ENCODE measurements at regions not wholly inside any gene's neighbourhood (a gene's known extent, or its start where the extent isn't known, plus 50 kb on each side); places are given as distances from the start of the nearest gene placed in this dataset.

DNA sequence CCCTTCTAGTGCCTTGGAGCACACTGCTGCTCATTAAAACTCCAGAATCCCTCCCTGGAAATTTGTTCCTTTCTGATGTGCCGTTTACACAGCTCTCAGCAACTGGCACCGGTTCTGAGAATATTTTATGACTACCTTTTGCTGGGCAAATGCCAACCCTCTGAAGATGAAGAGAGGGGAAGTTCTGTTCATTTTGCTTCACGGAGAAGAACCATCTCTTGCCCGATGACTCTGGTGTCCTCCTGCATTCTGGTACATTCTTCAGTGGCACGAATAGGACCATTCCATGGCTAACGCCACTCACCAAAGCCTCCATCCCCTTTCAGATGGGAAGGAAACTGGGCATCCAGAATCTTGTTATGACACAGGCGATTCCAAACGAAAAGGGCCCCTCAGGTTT lies 96.2 kb upstream of the SIM2 start:
- TF ChIP-seq, protein P1, sequence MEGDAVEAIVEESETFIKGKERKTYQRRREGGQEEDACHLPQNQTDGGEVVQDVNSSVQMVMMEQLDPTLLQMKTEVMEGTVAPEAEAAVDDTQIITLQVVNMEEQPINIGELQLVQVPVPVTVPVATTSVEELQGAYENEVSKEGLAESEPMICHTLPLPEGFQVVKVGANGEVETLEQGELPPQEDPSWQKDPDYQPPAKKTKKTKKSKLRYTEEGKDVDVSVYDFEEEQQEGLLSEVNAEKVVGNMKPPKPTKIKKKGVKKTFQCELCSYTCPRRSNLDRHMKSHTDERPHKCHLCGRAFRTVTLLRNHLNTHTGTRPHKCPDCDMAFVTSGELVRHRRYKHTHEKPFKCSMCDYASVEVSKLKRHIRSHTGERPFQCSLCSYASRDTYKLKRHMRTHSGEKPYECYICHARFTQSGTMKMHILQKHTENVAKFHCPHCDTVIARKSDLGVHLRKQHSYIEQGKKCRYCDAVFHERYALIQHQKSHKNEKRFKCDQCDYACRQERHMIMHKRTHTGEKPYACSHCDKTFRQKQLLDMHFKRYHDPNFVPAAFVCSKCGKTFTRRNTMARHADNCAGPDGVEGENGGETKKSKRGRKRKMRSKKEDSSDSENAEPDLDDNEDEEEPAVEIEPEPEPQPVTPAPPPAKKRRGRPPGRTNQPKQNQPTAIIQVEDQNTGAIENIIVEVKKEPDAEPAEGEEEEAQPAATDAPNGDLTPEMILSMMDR (IDR thresholded peaks at IDR 0.05; ENCODE audit: low read depth, low read length, missing input control), result no peak
- no peak for TF ChIP-seq RXRA (IDR thresholded peaks at IDR 0.05)
- TF ChIP-seq, protein P2, sequence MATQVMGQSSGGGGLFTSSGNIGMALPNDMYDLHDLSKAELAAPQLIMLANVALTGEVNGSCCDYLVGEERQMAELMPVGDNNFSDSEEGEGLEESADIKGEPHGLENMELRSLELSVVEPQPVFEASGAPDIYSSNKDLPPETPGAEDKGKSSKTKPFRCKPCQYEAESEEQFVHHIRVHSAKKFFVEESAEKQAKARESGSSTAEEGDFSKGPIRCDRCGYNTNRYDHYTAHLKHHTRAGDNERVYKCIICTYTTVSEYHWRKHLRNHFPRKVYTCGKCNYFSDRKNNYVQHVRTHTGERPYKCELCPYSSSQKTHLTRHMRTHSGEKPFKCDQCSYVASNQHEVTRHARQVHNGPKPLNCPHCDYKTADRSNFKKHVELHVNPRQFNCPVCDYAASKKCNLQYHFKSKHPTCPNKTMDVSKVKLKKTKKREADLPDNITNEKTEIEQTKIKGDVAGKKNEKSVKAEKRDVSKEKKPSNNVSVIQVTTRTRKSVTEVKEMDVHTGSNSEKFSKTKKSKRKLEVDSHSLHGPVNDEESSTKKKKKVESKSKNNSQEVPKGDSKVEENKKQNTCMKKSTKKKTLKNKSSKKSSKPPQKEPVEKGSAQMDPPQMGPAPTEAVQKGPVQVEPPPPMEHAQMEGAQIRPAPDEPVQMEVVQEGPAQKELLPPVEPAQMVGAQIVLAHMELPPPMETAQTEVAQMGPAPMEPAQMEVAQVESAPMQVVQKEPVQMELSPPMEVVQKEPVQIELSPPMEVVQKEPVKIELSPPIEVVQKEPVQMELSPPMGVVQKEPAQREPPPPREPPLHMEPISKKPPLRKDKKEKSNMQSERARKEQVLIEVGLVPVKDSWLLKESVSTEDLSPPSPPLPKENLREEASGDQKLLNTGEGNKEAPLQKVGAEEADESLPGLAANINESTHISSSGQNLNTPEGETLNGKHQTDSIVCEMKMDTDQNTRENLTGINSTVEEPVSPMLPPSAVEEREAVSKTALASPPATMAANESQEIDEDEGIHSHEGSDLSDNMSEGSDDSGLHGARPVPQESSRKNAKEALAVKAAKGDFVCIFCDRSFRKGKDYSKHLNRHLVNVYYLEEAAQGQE (IDR thresholded peaks at IDR 0.05), result no peak
- TF ChIP-seq TAF1 (conservative IDR thresholded peaks at IDR 0.05), result no peak
- TF ChIP-seq GABPA (IDR thresholded peaks at IDR 0.05 in 1 of 2, conservative IDR thresholded peaks at IDR 0.05 in 1 of 2), result no peak

Data from liver (tissue), 3 donors.